ENCODE measurements at regions not wholly inside any gene's neighbourhood (a gene's known extent, or its start where the extent isn't known, plus 50 kb on each side); places are given as distances from the start of the nearest gene placed in this dataset.
"Not testable (repeated sequence)": the region's sequence is repeated elsewhere in the genome, so short reads cannot be mapped to it uniquely, and the experiment has no call there.

GRCh38 chr11:110862407-110862806, 150.2 kb upstream of the ARHGAP20 start:
- H3K27ac Mint-ChIP-seq = no peak overlapping the region
- H3K4me1 Mint-ChIP-seq = no peaks in the 10 kb centered on the region
- no peak for DNase-seq
- no peaks in the 10 kb centered on the region for H3K9me3 Mint-ChIP-seq
- ChIA-PET CTCF (interaction anchor here (1.3 kb wide), 1 partner anchor 11 kb away, joined by 3 read pairs; no protein-coding TSS in a partner anchor), POLR2A (no interaction called here)
- no peak overlapping the region for H3K4me3 Mint-ChIP-seq
- no peaks in the 10 kb centered on the region for H3K36me3 Mint-ChIP-seq (ENCODE audit: low read depth)
- H3K27me3 Mint-ChIP-seq = no peaks in the 10 kb centered on the region

DNA sequence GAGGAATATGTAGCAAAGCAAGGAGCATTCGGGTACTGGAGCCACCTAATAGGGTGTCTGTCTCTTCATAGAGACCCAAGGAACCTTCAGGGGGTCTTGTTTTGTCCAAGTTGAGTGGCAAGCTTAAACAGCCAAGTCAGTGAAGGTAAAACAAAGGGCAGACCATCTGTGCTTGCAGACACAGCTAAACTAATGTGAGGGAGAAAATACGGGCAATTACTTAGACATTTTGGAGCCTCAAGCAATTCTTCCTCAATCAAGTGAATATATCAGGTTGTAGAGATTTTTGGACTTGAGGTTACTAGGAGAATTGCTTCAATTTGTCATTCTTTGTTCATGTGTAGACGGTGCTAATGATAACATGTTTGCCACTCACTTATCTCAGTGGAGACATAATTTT, 148.2 kb upstream of the ARHGAP20 start:
- Mint-ChIP-seq H3K9me3 (no peaks in the 10 kb centered on the region), H3K27me3 (no peaks in the 10 kb centered on the region), H3K36me3 (ENCODE audit: low read depth) (no peaks in the 10 kb centered on the region), H3K4me1 (no peaks in the 10 kb centered on the region), H3K4me3 (no peak overlapping the region), H3K27ac (no peak overlapping the region)
- ChIA-PET POLR2A (no interaction called here), CTCF (no interaction called here)
- DNase-seq = no peak

- Mint-ChIP-seq H3K4me1 (no peaks in the 10 kb centered on the region), H3K9me3 (no peaks in the 10 kb centered on the region), H3K27me3 (no peaks in the 10 kb centered on the region), H3K27ac (no peak overlapping the region), H3K36me3 (ENCODE audit: low read depth) (no peaks in the 10 kb centered on the region), H3K4me3 (no peak overlapping the region)
- POLR2A ChIA-PET = no interaction called here
- DNase-seq = no peak
- CTCF ChIA-PET = no interaction called here
Measured at GRCh38 chr11:110859998-110860397, 147.8 kb upstream of the ARHGAP20 start.

- no peak overlapping the region for H3K4me3 Mint-ChIP-seq
- ChIA-PET POLR2A (no interaction called here), CTCF (no interaction called here)
- DNase-seq = no peak
- no peaks in the 10 kb centered on the region for H3K36me3 Mint-ChIP-seq (ENCODE audit: low read depth)
- no peak overlapping the region for H3K27ac Mint-ChIP-seq
- no peaks in the 10 kb centered on the region for H3K4me1 Mint-ChIP-seq
- no peaks in the 10 kb centered on the region for H3K27me3 Mint-ChIP-seq
- H3K9me3 Mint-ChIP-seq = no peaks in the 10 kb centered on the region
Measured at GRCh38 chr11:110859240-110859840, 147.1 kb upstream of the ARHGAP20 start.

DNA sequence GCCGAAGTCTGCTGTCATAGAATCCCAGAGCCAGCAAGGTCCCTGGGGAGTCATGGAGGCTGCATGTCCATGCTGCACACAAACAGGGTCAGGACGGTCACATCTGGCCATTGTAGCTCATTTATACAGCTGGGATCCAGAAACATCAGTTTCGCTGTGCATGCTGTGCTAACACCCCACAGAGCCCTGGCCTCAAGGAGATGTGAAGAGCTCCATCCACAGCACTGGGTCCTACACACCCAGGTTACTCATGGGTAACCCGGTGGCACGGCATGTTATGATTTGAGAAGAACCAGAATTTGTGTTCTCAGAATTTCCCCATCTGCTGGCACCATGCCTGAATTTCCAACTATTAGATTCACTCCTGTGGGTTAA, 146.3 kb upstream of the ARHGAP20 start:
- Mint-ChIP-seq H3K4me3 (no peak overlapping the region), H3K36me3 (ENCODE audit: low read depth) (no peaks in the 10 kb centered on the region), H3K27ac (no peak overlapping the region), H3K4me1 (no peaks in the 10 kb centered on the region), H3K27me3 (no peaks in the 10 kb centered on the region), H3K9me3 (no peaks in the 10 kb centered on the region)
- ChIA-PET POLR2A (no interaction called here), CTCF (no interaction called here)
- DNase-seq = no peak

DNA sequence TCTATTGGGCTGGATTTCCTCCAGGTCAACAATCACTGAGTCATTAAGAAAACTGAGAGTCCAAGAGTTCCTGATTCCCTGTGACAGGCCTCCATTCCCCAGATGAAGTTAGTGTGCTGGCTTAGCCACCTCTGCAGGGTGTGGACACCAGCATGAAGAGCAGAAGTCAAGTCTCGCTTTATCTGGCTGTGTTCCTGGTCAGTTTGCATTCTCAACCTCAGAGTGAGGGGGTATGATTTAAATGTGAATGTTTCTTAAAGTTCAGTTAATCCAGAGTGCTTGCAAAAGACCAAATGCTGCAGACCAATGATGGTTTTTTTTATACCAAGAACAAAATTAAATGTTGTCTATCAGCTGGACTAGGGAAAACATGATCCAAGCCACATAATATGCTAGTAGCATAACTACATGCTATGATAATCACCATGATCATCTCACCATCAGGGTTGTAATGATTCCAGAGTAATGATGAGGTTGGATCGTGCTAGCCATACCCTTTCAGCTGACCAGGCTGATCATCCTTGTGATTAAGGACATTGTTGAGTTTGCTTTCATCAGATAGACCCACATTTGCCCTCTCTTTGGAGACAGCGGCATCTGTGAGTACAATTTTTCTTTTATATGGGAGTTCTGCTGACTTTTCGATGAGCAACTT, 145.8 kb upstream of the ARHGAP20 start:
- Mint-ChIP-seq H3K4me1 (no peaks in the 10 kb centered on the region), H3K27ac (no peak overlapping the region), H3K4me3 (no peak overlapping the region), H3K36me3 (ENCODE audit: low read depth) (no peaks in the 10 kb centered on the region), H3K27me3 (no peaks in the 10 kb centered on the region), H3K9me3 (no peaks in the 10 kb centered on the region)
- POLR2A ChIA-PET = no interaction called here
- CTCF ChIA-PET = no interaction called here
- DNase-seq = no peak

- Mint-ChIP-seq H3K27ac (no peak overlapping the region), H3K4me1 (no peaks in the 10 kb centered on the region), H3K9me3 (no peaks in the 10 kb centered on the region), H3K27me3 (no peaks in the 10 kb centered on the region), H3K36me3 (ENCODE audit: low read depth) (no peaks in the 10 kb centered on the region), H3K4me3 (no peak overlapping the region)
- POLR2A ChIA-PET = no interaction called here
- CTCF ChIA-PET = no interaction called here
- no peak for DNase-seq
Measured at GRCh38 chr11:110856996-110857812, 145.0 kb upstream of the ARHGAP20 start.

- Mint-ChIP-seq H3K9me3 (no peaks in the 10 kb centered on the region), H3K4me3 (no peak overlapping the region), H3K36me3 (ENCODE audit: low read depth) (no peaks in the 10 kb centered on the region), H3K27me3 (no peaks in the 10 kb centered on the region), H3K27ac (no peak overlapping the region), H3K4me1 (no peaks in the 10 kb centered on the region)
- ChIA-PET CTCF (no interaction called here), POLR2A (no interaction called here)
- DNase-seq = no peak
Measured at GRCh38 chr11:110856340-110856739, 144.1 kb upstream of the ARHGAP20 start.

DNA sequence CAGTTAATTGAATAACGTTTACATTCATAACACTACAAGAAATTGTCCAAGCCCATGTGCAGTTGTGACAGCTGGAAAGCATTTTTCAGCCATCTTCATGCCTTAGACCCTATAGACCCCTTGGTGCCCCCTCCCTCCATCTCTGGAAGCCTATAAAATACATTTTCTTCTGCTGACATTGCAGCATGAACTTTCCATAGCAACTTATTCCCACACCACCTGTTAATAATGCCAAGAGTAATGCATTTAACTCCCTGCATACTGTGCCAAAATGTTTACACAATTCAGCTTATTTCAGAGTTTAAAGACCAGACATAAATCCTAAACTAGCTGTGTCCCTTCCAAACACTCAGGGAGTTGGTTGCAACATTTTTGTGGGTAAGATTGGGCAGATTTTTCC, 143.0 kb upstream of the ARHGAP20 start:
- no peak overlapping the region for H3K27ac Mint-ChIP-seq
- POLR2A ChIA-PET = no interaction called here
- CTCF ChIA-PET = no interaction called here
- no peaks in the 10 kb centered on the region for H3K4me1 Mint-ChIP-seq
- H3K9me3 Mint-ChIP-seq = no peaks in the 10 kb centered on the region
- H3K4me3 Mint-ChIP-seq = no peak overlapping the region
- no peaks in the 10 kb centered on the region for H3K27me3 Mint-ChIP-seq
- H3K36me3 Mint-ChIP-seq (ENCODE audit: low read depth) = no peaks in the 10 kb centered on the region
- DNase-seq = no peak

DNA sequence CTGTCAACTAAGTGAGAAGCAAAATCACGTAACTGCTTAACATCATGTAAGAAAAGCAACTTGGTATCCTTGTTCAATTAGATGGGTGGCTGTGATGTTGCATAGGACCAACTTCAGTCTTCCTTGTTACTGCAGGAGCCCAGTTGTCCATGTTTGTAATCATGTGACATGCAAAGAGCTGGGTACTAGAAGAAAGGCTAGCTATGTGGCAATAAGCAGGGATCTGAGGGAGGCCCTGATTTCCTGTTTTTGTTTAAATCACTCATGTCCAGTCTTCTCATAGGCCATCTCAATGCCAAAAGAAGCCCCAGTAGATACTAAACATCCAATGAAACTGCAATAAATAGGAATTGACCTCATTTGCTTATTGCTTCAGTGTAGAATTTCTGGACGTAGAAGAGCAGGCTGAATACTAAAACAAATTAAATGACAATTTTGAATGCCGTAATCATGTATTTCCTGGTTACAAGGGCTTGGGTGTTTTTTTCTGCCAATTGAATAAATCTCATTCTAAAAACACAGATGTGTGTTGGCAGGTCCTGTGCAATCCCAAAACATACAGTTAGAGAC, 140.8 kb upstream of the ARHGAP20 start:
- Mint-ChIP-seq H3K27ac (no peak overlapping the region), H3K4me1 (no peaks in the 10 kb centered on the region), H3K9me3 (no peaks in the 10 kb centered on the region), H3K27me3 (no peaks in the 10 kb centered on the region), H3K36me3 (ENCODE audit: low read depth) (no peaks in the 10 kb centered on the region), H3K4me3 (no peak overlapping the region)
- ChIA-PET POLR2A (no interaction called here), CTCF (no interaction called here)
- no peak for DNase-seq

DNA sequence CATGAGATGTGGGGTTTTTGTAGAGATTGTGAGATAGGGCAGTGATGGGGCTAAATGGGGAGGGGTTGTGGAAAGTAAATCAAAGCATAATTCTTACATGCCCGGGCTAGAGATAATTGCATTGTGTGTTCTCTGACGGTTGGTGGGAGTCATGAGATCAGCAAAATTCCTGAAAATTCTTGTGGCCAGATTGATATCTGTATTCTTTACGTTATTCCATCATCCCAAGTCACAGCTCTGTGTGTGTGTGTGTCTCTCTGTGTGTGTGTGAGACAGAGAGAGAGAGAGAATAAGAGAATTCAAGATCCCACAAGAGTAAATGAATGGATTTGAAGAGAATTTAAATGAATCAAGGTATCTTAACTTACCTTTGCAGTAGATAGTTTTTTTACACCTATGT, 138.6 kb upstream of the ARHGAP20 start:
- no peaks in the 10 kb centered on the region for H3K9me3 Mint-ChIP-seq
- CTCF ChIA-PET = interaction anchor here (0.7 kb wide), 1 partner anchor 12 kb away, joined by 3 read pairs; no protein-coding TSS in a partner anchor
- no peaks in the 10 kb centered on the region for H3K36me3 Mint-ChIP-seq (ENCODE audit: low read depth)
- POLR2A ChIA-PET = no interaction called here
- no peak overlapping the region for H3K27ac Mint-ChIP-seq
- no peaks in the 10 kb centered on the region for H3K27me3 Mint-ChIP-seq
- H3K4me3 Mint-ChIP-seq = no peak overlapping the region
- H3K4me1 Mint-ChIP-seq = no peaks in the 10 kb centered on the region
- no peak for DNase-seq

DNA sequence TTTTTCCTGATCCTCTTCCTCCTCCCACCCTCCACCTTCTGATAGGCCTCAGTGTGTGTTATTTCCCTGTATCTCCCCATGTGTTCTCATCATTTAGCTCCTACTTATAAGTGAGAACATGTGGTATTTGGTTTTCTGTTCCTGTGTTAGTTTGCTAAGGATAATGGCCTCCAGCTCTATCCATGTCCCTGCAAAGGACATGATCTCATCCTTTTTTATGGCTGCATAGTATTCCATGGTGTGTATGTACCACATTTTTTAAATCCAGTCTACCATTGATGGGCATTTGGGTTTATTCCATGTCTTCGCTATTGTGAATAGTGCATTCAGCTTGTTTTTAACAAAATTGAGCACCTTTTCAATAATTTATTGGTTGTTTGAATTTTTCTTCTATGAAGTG, 130.8 kb upstream of the ARHGAP20 start:
- H3K27ac Mint-ChIP-seq; CTCF ChIA-PET; H3K36me3 Mint-ChIP-seq (ENCODE audit: low read depth); POLR2A ChIA-PET; H3K9me3 Mint-ChIP-seq; DNase-seq; H3K27me3 Mint-ChIP-seq; H3K4me3 Mint-ChIP-seq; H3K4me1 Mint-ChIP-seq: not testable (repeated sequence)

DNA sequence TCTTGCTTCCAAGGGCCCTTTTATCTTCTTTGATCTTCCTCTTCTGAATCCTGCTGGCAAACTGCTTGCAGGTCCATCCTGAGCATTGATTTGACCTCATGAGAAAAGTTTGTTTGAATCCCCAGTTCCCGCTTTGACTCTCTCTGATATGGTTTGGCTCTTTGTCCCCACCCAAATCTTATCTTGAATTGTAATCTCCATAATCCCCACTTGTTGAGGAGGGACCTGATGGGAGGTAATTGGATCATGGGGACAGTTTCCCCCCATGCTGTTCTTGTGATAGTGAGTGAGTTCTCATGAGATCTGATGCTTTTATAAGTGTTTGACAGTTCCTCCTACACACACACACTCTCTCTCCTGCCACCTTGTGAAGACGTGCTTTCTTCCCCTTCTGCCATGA, 126.6 kb upstream of the ARHGAP20 start:
- no peak overlapping the region for H3K4me3 Mint-ChIP-seq
- H3K4me1 Mint-ChIP-seq = no peaks in the 10 kb centered on the region
- no peaks in the 10 kb centered on the region for H3K36me3 Mint-ChIP-seq (ENCODE audit: low read depth)
- ChIA-PET POLR2A (no interaction called here), CTCF (no interaction called here)
- H3K27ac Mint-ChIP-seq = no peak overlapping the region
- DNase-seq = no peak
- H3K27me3 Mint-ChIP-seq = no peaks in the 10 kb centered on the region
- H3K9me3 Mint-ChIP-seq = peaks cover 2% of the 10 kb centered on the region

DNA sequence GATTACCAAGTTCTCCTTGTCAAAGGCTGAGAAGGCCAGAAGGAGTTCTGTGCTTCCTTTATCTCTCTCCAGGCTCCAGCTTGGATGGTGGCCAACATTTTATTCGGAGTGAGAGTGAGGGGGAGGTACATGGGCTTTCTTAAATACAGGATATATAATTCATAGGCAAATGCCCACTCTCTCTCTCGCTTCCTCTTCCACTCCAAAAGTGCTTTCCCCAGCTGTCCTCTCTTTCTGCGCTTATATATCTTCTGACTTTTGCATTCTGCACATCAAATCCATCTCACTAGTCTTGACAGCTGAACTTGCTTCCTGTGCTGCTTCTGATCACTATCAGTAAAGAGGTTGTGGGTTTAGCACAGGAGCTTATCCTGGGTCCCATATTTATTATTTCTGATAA, 125.4 kb upstream of the ARHGAP20 start:
- POLR2A ChIA-PET = no interaction called here
- Mint-ChIP-seq H3K4me1 (peaks cover under 1% of the 10 kb centered on the region), H3K9me3 (no peaks in the 10 kb centered on the region), H3K36me3 (ENCODE audit: low read depth) (no peaks in the 10 kb centered on the region), H3K27ac (no peak overlapping the region), H3K27me3 (peaks cover 4% of the 10 kb centered on the region), H3K4me3 (no peak overlapping the region)
- DNase-seq = no peak
- CTCF ChIA-PET = no interaction called here

Data from activated CD4-positive, alpha-beta memory T cell treated with anti-CD3 and anti-CD28 coated beads, Interleukin-2, amount 10 ng/mL, durations not matched to agents 7 days and 5 days (primary cell).